H7 (cell line): ENCODE measurements at regions not wholly inside any gene's neighbourhood (a gene's known extent, or its start where the extent isn't known, plus 50 kb on each side); places are given as distances from the start of the nearest gene placed in this dataset.

Experiments
- DNase-seq: peaks from one replicate; pipeline ENCODE4 v3.0.0; 2012
- H3K27me3 ChIP-seq: 2 replicates; pipeline ENCODE4 v1.6.0; 2011; ENCODE audit warnings: mild to moderate bottlenecking, low read length; ENCODE audit not compliant: control insufficient read depth, insufficient read depth
- H3K36me3 ChIP-seq: replicated peaks from 2 replicates; pipeline ENCODE4 v1.5.1; 2011; ENCODE audit warnings: low read length; ENCODE audit not compliant: control insufficient read depth, insufficient read depth
- H3K4me3 ChIP-seq: 2 replicates; pipeline ENCODE4 v1.5.1; 2011; ENCODE audit warnings: low read depth, mild to moderate bottlenecking, control low read depth, low read length, moderate library complexity; ENCODE audit not compliant: insufficient read depth

DNA sequence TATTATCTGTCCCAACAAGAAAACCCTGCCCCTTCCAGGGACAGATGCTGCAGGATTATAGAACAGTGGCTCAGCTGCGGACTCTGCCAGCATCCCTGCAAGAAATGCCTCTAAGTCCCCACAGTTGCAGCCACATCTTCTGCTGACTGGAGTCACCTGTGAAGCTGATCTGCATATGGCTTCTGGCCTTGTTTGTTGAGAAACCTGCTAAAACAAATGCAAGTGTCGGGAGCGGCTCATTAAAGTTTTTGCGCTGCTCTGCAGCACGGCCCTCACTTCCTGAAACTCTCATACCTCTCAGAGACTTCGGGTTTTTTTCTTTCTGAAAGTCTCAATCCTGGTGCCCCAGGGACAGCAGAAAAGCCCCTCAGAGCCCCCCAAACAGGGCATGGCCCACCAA is 725.0 kb downstream of the UQCRFS1 start:
- H3K27me3 ChIP-seq, result no peaks in the 10 kb centered on the region
- no peak overlapping the region for H3K4me3 ChIP-seq
- H3K36me3 ChIP-seq, result no peaks in the 10 kb centered on the region
- no peak for DNase-seq

GRCh38 chr19:28486926-28487325 is 726.0 kb downstream of the UQCRFS1 start:
- H3K36me3 ChIP-seq, result no peaks in the 10 kb centered on the region
- DNase-seq, result no peak
- no peaks in the 10 kb centered on the region for H3K27me3 ChIP-seq
- no peak overlapping the region for H3K4me3 ChIP-seq

GRCh38 chr19:28486473-28486872 is 726.5 kb downstream of the UQCRFS1 start:
- no peak overlapping the region for H3K4me3 ChIP-seq
- no peak for DNase-seq
- no peaks in the 10 kb centered on the region for H3K27me3 ChIP-seq
- no peaks in the 10 kb centered on the region for H3K36me3 ChIP-seq

- Histone ChIP-seq H3K36me3 (no peaks in the 10 kb centered on the region), H3K27me3 (no peaks in the 10 kb centered on the region)
Observed at GRCh38 chr19:28485292-28485691, 727.7 kb downstream of the UQCRFS1 start.

GRCh38 chr19:28483197-28483596 is 729.8 kb downstream of the UQCRFS1 start:
- H3K4me3 ChIP-seq, result no peak overlapping the region
- no peaks in the 10 kb centered on the region for H3K27me3 ChIP-seq
- H3K36me3 ChIP-seq, result no peaks in the 10 kb centered on the region
- no peak for DNase-seq

More at GRCh38 chr19:28485292-28485691, 727.7 kb downstream of the UQCRFS1 start:
- no peak for DNase-seq
- no peak overlapping the region for H3K4me3 ChIP-seq

DNA sequence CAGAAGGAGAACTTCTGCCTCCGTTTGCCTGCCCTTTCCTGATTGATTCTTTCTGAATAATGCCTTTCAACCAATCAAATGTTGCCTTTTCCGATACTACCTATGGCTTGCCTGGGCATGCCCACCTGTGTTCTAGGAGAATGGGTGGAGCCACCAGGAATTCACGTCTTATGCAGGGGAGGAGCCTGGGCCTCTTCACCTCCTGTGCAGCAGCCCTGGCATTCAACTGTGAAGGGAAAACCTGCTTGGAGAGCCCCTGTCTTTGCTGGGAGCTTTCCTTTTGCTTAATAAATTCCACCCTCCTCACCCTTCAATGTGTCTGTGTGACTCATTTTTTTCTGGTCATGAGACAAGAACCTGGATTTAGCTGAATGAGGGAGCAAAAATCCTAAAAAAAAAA is 730.7 kb downstream of the UQCRFS1 start:
- no peaks in the 10 kb centered on the region for H3K27me3 ChIP-seq
- DNase-seq, result peak; percentile 45
- H3K36me3 ChIP-seq, result no peaks in the 10 kb centered on the region
- H3K4me3 ChIP-seq, result no peak overlapping the region

GRCh38 chr19:28481674-28482073 is 731.3 kb downstream of the UQCRFS1 start:
- Histone ChIP-seq H3K27me3 (no peaks in the 10 kb centered on the region), H3K4me3 (no peak overlapping the region), H3K36me3 (no peaks in the 10 kb centered on the region)
- no peak for DNase-seq

- no peaks in the 10 kb centered on the region for H3K27me3 ChIP-seq
- H3K36me3 ChIP-seq, result no peaks in the 10 kb centered on the region
- no peak for DNase-seq
- H3K4me3 ChIP-seq, result no peak overlapping the region
Observed at GRCh38 chr19:28475525-28475924, 737.4 kb downstream of the UQCRFS1 start.

DNA sequence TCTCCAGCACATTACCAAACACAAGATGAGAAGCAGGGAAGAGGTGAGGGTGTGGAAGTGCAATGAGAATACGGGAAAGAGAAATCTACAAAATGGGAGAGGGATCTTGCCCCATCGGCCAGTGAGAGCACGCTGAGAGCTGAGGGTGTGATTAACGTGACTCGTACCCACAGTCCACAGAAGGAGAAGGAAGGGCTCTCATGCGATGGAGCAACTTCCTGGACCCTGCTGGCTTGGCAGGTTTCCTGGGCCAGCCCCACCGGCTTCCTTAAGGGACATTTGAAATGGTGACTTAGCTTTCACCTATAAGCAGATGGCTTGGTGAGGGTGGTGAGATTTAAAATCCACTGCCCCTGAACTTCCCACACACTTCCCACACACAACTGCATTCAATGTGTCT is 740.1 kb downstream of the UQCRFS1 start:
- Histone ChIP-seq H3K27me3 (no peaks in the 10 kb centered on the region), H3K4me3 (no peak overlapping the region), H3K36me3 (no peaks in the 10 kb centered on the region)
- DNase-seq, result no peak

GRCh38 chr19:28471731-28472510 is 741.0 kb downstream of the UQCRFS1 start:
- Histone ChIP-seq H3K27me3 (no peaks in the 10 kb centered on the region), H3K36me3 (no peaks in the 10 kb centered on the region), H3K4me3 (no peak overlapping the region)
- DNase-seq, result no peak

- Histone ChIP-seq H3K36me3 (no peaks in the 10 kb centered on the region), H3K27me3 (no peaks in the 10 kb centered on the region), H3K4me3 (no peak overlapping the region)
- DNase-seq, result no peak
Observed at GRCh38 chr19:28469544-28469943, 743.4 kb downstream of the UQCRFS1 start.

DNA sequence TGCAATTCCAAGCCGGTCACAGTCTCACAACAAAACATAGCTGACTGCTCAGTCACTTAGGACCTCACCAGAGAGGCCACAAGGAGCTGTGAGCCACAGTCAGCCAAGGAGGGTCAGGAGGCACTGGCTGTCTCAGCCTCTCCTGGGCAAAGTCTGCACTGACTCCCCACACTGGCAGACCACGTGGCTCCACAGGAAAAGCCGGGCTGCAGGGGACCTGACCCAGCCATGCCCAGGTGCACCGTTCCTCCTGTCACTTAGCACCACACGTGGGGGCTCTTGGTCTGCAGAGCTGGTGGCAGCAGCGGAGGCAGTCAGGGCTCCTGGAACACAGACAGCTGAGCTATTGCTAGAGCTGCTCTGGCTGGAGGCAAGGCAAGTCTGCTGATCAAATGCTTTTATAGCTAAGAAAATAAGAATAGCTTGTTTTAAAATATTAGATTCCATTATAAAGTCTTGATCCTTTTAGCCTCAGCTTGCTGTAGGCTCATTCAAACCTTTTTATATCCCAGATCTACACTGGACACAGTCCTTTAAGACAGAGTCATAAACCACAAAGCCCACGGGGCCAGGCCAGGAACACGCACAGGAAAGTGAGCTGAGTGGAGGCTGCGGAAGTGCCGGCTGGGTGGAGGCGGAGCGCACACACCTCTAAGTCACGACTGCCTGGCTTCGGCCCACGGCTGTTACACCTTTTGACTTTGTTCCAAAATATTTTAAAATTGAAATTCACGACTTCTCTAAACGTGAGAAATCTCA is 744.1 kb downstream of the UQCRFS1 start:
- DNase-seq, result peak; percentile 64
- H3K36me3 ChIP-seq, result no peaks in the 10 kb centered on the region
- no peak overlapping the region for H3K4me3 ChIP-seq
- H3K27me3 ChIP-seq, result no peaks in the 10 kb centered on the region

DNA sequence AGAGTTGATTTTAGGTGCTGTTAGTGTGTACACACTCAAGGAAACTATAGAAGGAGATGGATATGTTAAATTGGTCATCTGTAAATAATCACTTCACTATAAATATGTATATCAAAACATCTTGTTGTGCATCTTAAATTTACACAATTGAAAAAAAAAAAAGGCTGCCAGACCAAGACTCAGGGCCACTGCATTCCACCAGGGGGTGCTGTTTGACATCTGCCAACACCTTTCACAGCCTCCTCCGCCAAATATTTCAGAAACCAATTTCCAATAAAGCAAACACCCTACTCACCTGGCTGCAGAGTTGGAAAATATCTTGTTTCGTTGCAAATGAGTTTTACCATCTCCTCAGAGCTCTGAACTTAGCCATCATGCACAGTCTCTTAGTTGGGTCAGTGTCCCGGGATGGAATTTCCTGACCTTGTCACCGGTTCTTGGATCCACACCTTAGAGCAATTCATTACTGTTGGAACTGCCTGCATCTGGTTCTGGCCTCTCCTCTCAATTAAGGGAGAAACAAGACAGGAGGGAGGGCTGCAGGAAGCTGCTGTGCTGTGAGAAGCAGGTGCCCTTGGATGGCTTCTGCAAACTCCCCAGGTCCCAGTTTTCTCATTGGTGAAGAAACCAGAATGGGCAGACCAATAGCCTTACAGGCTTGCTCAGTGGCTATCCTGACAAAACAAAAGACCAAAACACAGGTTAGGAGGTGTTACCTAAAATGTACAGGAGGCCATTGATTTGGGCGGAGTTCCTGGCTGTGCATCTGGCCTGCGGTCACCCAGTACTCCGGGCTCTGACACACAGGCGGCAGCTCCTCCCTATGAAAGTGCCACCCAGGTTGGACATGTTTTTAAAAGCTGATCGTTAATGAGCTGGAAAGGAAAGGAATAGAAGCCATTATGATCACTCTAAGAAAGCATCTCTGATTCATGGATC is 746.6 kb downstream of the UQCRFS1 start:
- no peak overlapping the region for H3K4me3 ChIP-seq
- no peaks in the 10 kb centered on the region for H3K36me3 ChIP-seq
- no peaks in the 10 kb centered on the region for H3K27me3 ChIP-seq
- DNase-seq, result peak; percentile 78

DNA sequence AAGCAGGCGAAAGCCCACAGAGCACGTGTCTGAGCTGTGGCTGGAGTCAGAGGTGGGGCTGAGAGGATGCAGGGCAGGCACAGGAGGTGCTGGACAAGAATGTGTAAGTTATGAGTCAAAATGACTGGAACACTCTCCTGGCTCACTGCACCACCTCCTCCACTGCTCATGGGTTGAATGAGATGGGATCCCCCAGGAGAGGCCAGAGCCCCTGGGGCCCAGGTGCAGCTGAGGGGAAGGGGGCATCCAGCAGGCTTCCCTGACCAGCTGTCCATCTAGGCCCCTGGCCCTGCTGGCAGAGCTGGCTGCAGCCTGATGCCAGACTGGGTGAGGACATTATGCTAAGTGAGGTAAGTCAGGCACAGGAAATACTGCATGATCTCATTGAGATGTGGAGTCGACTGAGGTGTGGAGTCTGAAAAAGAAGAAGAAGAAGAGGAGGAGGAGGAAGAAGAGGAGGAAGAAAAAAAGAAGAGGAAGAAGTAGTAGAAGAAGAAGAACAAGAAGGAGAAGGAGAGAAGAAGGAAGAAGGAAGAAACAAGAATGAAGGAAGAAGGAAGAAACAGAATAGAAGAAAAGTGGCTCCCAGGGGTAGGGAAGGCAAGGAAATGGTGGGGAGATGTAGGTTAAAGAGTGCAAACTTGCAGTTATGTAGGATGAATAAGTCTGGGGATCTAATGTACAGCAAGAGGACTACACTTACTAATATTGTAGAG is 747.4 kb downstream of the UQCRFS1 start:
- no peak for DNase-seq
- H3K27me3 ChIP-seq, result no peaks in the 10 kb centered on the region
- no peak overlapping the region for H3K4me3 ChIP-seq
- H3K36me3 ChIP-seq, result no peaks in the 10 kb centered on the region
